KMS-11 (cell line): ENCODE measurements at regions not wholly inside any gene's neighbourhood (a gene's known extent, or its start where the extent isn't known, plus 50 kb on each side); places are given as distances from the start of the nearest gene placed in this dataset.

Experiments
- H2AFZ ChIP-seq: fragments of 200-600 bp; sonication (generic); 2 replicates; pipeline ENCODE4 v1.6.1; 2016; ENCODE audit warnings: antibody characterized with exemption, mixed run types, low read depth
- H3K27ac ChIP-seq: fragments of 200-600 bp; sonication (generic); 2 replicates; pipeline ENCODE4 v1.6.1; 2016; ENCODE audit warnings: mild to moderate bottlenecking, mixed run types
- H3K27me3 ChIP-seq: fragments of 200-600 bp; sonication (generic); 2 replicates; pipeline ENCODE4 v1.6.1; 2017; ENCODE audit warnings: mild to moderate bottlenecking, low read depth, mixed run types, moderate library complexity; ENCODE audit not compliant: insufficient read depth
- H3K36me3 ChIP-seq: fragments of 200-600 bp; sonication (generic); 2 replicates; pipeline ENCODE4 v1.6.1; 2017; ENCODE audit warnings: mild to moderate bottlenecking, mixed run types; ENCODE audit not compliant: insufficient read depth
- H3K4me1 ChIP-seq: fragments of 200-600 bp; sonication (generic); 2 replicates; pipeline ENCODE4 v1.6.1; 2016; ENCODE audit warnings: mild to moderate bottlenecking, low read depth, mixed run types; ENCODE audit not compliant: poor library complexity, severe bottlenecking
- H3K4me2 ChIP-seq: fragments of 200-600 bp; sonication (generic); 2 replicates; pipeline ENCODE4 v1.7.0; 2016; ENCODE audit warnings: mild to moderate bottlenecking, mixed run types
- H3K4me3 ChIP-seq: fragments of 200-600 bp; sonication (generic); IDR thresholded peaks from 2 replicates; pipeline ENCODE4 v1.6.1; 2017; ENCODE audit warnings: low read depth, low read length, mixed read lengths; ENCODE audit not compliant: insufficient read depth
- H3K79me2 ChIP-seq: fragments of 200-600 bp; sonication (generic); 2 replicates; pipeline ENCODE4 v1.6.1; 2016; ENCODE audit warnings: low read depth, mixed run types; ENCODE audit not compliant: insufficient read depth
- H3K9ac ChIP-seq: fragments of 200-600 bp; sonication (generic); 2 replicates; pipeline ENCODE4 v1.6.1; 2016; ENCODE audit warnings: mild to moderate bottlenecking, mixed run types
- H4K20me1 ChIP-seq: fragments of 200-600 bp; sonication (generic); 2 replicates; pipeline ENCODE4 v1.6.1; 2016; ENCODE audit warnings: mild to moderate bottlenecking, mixed run types; ENCODE audit not compliant: insufficient read depth
- CTCF ChIP-seq: fragments of 200-600 bp; sonication (generic); conservative IDR thresholded peaks from 2 replicates; pipeline ENCODE4 v1.6.1; 2017; ENCODE audit warnings: low read depth, mild to moderate bottlenecking, antibody characterized with exemption, low read length, moderate library complexity, mixed read lengths

- H3K9ac ChIP-seq: no peak overlapping the region
- no peaks in the 10 kb centered on the region for H3K27me3 ChIP-seq
- H3K4me2 ChIP-seq: no peak overlapping the region
- H3K4me1 ChIP-seq: no peaks in the 10 kb centered on the region
- no peak overlapping the region for H3K27ac ChIP-seq
- TF ChIP-seq CTCF: no peak
- no peaks in the 10 kb centered on the region for H4K20me1 ChIP-seq
- H3K79me2 ChIP-seq: no peaks in the 10 kb centered on the region
- H3K36me3 ChIP-seq: no peaks in the 10 kb centered on the region
- H2AFZ ChIP-seq: no peak overlapping the region
- no peak overlapping the region for H3K4me3 ChIP-seq
Observed at GRCh38 chr3:178475062-178475461, 61.2 kb upstream of the KCNMB2 start.

- H3K36me3 ChIP-seq: no peaks in the 10 kb centered on the region
- TF ChIP-seq CTCF: no peak
- H3K4me1 ChIP-seq: no peaks in the 10 kb centered on the region
Observed at GRCh38 chr3:178476886-178477285, 59.4 kb upstream of the KCNMB2 start.

GRCh38 chr3:178479446-178479845 lies 56.8 kb upstream of the KCNMB2 start:
- H3K4me3 ChIP-seq: no peak overlapping the region

More at GRCh38 chr3:178476886-178477285, 59.4 kb upstream of the KCNMB2 start:
- no peaks in the 10 kb centered on the region for H3K27me3 ChIP-seq
- no peak overlapping the region for H2AFZ ChIP-seq
- H3K4me2 ChIP-seq: no peak overlapping the region
- H3K4me3 ChIP-seq: no peak overlapping the region
- H3K79me2 ChIP-seq: no peaks in the 10 kb centered on the region
- H3K27ac ChIP-seq: no peak overlapping the region
- no peak overlapping the region for H3K9ac ChIP-seq
- no peaks in the 10 kb centered on the region for H4K20me1 ChIP-seq

GRCh38 chr3:178479860-178480259 lies 56.4 kb upstream of the KCNMB2 start:
- Histone ChIP-seq H3K9ac (no peak overlapping the region), H3K4me2 (no peak overlapping the region), H2AFZ (no peak overlapping the region), H3K36me3 (no peaks in the 10 kb centered on the region), H4K20me1 (no peaks in the 10 kb centered on the region), H3K4me1 (no peaks in the 10 kb centered on the region), H3K4me3 (no peak overlapping the region), H3K27me3 (no peaks in the 10 kb centered on the region), H3K27ac (no peak overlapping the region), H3K79me2 (no peaks in the 10 kb centered on the region)
- no peak for TF ChIP-seq CTCF

More at GRCh38 chr3:178479446-178479845, 56.8 kb upstream of the KCNMB2 start:
- Histone ChIP-seq H4K20me1 (no peaks in the 10 kb centered on the region), H3K36me3 (no peaks in the 10 kb centered on the region), H3K4me2 (no peak overlapping the region), H3K27me3 (no peaks in the 10 kb centered on the region), H2AFZ (no peak overlapping the region), H3K27ac (no peak overlapping the region), H3K4me1 (no peaks in the 10 kb centered on the region), H3K9ac (no peak overlapping the region), H3K79me2 (no peaks in the 10 kb centered on the region)
- TF ChIP-seq CTCF: no peak
